GM13977 (cell line): ENCODE measurements at regions not wholly inside any gene's neighbourhood (a gene's known extent, or its start where the extent isn't known, plus 50 kb on each side); places are given as distances from the start of the nearest gene placed in this dataset.

Source experiments
- DNase-seq: peaks from one replicate; pipeline ENCODE4 v3.0.0; 2012; ENCODE audit warnings: low spot score
- in situ Hi-C: fragments of 300-500 bp; cut with MboI; formaldehyde crosslinking; loops from one replicate; pipeline ENCODE4 v1.12.0; 2022; ENCODE audit warnings: low sequenced_read_pairs, low pct_unique_long_range_greater_than_20kb, mixed read lengths, inconsistent platforms; ENCODE audit not compliant: unreplicated experiment
- TF ChIP-seq, protein P1 (sequence below): IDR thresholded peaks from 2 replicates; pipeline ENCODE4 v1.5.1; 2012; ENCODE audit warnings: mild to moderate bottlenecking, control low read depth; ENCODE audit not compliant: insufficient read depth; ENCODE audit errors: extremely low read depth, missing control alignments

DNA sequence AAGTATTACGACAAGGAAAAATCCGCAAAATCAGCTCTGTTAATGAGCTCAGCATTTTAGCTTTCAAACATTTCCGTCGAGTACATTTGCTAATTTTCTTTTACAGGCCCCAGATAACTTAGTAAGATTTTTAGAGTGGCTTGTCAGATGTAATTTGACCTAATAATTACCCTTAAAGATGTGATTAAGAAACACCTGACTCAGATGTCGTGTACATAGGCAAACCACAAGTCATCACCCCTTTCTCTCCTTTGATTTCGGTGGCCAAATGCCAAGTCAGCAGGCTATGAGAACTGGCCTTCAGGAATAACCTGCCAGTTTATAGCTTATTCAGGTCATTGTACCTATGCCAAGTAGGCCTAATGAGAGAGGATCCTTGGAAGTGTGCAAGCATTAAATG lies 369.6 kb downstream of the PCDH7 start:
- in situ Hi-C loops, result no loop called here
- no peak for DNase-seq
- TF ChIP-seq, protein P1, sequence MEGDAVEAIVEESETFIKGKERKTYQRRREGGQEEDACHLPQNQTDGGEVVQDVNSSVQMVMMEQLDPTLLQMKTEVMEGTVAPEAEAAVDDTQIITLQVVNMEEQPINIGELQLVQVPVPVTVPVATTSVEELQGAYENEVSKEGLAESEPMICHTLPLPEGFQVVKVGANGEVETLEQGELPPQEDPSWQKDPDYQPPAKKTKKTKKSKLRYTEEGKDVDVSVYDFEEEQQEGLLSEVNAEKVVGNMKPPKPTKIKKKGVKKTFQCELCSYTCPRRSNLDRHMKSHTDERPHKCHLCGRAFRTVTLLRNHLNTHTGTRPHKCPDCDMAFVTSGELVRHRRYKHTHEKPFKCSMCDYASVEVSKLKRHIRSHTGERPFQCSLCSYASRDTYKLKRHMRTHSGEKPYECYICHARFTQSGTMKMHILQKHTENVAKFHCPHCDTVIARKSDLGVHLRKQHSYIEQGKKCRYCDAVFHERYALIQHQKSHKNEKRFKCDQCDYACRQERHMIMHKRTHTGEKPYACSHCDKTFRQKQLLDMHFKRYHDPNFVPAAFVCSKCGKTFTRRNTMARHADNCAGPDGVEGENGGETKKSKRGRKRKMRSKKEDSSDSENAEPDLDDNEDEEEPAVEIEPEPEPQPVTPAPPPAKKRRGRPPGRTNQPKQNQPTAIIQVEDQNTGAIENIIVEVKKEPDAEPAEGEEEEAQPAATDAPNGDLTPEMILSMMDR, result no peak

DNA sequence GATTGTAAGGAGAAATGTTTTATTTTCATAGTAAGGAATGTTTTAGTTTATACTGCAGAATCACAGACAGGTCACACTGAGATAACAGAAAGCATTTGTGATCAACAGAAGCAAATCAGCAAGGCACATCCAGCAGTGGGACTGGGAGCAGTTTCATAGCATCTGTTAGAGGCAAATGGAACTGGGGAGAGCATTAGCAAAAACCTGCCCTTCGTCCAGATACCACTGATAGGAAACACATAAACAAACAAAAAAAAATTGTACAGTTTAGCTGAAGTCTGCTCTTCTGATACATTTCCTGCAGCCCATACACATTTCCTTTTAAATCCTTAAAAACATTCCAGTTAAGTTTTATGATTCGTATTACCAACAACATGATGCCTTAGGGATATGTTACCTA lies 374.3 kb downstream of the PCDH7 start:
- no peak for DNase-seq
- TF ChIP-seq, protein P1, result no peak
- in situ Hi-C loops, result no loop called here

DNA sequence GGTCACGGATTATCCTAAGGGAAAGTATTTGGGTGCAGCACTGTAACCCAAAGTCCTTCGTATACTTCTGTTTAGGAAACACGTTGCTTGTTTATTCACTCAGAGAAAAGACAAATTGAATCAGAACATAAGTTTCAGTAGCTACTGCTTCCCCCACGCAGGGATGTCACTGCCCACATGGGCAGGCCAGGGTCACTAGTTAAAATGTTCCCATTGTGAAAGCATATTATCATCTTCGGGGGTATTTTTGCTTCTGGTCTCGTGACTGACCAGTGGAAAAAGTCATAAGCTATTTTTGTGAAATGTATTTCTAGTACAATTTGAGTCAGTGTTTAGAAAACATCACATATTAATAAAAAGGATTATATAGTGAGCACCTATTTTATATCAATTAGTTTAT lies 377.8 kb downstream of the PCDH7 start:
- TF ChIP-seq, protein P1, result no peak
- in situ Hi-C loops, result no loop called here
- DNase-seq, result no peak

DNA sequence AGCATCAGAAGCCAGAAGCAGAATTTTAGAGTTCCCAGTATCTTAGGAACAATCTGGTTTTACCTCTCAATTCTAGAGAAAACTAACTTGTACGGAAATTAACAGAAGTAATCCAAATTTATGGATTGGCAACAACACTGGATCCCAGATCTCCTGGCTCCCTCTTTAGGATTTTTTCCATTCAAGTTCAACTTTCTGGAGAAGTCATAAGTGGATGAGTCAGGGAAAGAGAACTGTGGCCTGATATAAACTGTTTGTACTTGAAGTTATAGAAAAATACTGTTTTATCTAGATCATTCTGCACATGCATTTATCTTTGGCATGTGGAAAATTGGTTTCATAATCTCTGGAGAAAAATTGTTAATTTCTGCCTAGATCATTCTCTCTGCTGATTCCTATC lies 380.4 kb downstream of the PCDH7 start:
- DNase-seq, result no peak
- TF ChIP-seq, protein P1, result no peak
- in situ Hi-C loops, result no loop called here

DNA sequence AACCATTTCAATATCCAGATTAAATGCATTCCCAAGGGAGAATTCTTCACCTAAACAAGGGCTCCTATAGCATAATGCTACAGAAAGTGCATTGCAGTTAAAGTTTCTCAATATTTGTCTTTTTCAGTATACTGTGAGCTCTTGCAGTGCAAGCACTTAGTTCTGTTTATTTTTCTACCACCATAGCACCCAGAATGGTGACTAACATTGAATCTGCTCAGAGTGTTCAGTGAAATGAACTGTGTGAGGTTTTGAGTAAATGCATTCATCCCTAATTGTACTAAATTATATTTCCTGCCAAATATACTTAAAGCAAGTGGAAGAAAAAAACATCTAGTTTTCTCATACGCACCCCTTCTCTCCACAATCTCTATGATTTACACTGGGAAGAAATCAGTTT lies 383.9 kb downstream of the PCDH7 start:
- in situ Hi-C loops, result no loop called here
- TF ChIP-seq, protein P1, result no peak
- DNase-seq, result no peak

DNA sequence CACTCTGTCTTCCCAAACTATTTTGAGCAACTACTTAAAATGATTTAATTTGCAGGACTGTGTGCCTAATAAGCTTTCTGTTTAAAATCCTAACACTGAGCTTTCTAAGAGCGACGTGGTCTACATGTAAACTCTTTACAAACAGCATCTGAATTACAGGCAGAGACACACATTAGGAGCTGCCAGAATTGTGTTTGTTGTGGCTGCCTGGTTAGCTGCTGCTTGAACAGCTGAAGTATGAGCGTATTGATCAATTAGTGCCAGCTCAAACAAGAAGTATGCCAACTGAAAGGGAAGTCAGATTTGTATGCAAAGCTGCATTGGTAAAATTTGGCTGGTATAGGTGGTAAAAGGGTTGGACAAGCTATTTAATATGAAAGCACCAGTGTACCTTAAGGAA lies 384.4 kb downstream of the PCDH7 start:
- DNase-seq, result no peak
- in situ Hi-C loops, result no loop called here
- TF ChIP-seq, protein P1, result no peak

DNA sequence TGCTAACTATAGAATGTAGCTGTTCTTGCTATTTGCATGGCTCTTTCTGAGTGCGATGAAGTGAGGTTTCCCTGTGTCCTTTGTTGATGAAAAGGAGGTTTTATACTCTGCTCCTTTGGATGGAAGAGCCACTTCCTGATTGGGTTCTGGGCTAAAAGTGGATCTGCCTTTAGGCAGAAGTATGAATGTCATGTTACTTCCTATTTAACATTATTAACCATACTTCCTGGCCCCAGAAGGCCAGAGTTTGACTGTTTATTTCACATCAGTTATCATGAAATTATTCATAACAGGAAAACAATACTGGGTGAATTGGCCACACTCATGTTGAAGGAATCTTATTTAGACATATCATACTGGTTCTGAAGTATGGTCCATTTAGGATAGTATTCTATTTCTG lies 386.2 kb downstream of the PCDH7 start:
- TF ChIP-seq, protein P1, result no peak
- DNase-seq, result no peak
- in situ Hi-C loops, result no loop called here
